Ovary (tissue), 7 donors: ENCODE measurements at regions not wholly inside any gene's neighbourhood (a gene's known extent, or its start where the extent isn't known, plus 50 kb on each side); places are given as distances from the start of the nearest gene placed in this dataset.

Source experiments
- DNase-seq, 5 donors: peaks; one replicate each; pipeline ENCODE4 v3.0.0-alpha.2; 2019 to 2020
- H3K27ac ChIP-seq, 2 donors: fragments of 200-600 bp; one replicate each; pipeline versions ENCODE4 v1.5.1 to v1.8.0; 2019 to 2022
- H3K27me3 ChIP-seq: fragments of 200-600 bp; one replicate; pipeline ENCODE4 v1.8.0; 2022
- H3K36me3 ChIP-seq: fragments of 200-600 bp; sonication (generic); one replicate; pipeline ENCODE4 v1.5.1; 2019
- H3K4me1 ChIP-seq: one replicate; pipeline ENCODE4 v1.8.1; 2013; ENCODE audit warnings: mild to moderate bottlenecking, moderate library complexity; ENCODE audit not compliant: insufficient read depth
- H3K4me3 ChIP-seq: fragments of 200-600 bp; sonication (generic); one replicate; pipeline ENCODE4 v1.5.1; 2017
- H3K9me3 ChIP-seq, 2 donors: fragments of 200-600 bp in 1 of 2; sonication (generic) in 1 of 2; one replicate each; pipeline versions ENCODE4 v1.5.1 to v1.8.1; 2013 to 2019; ENCODE audit warnings: mild to moderate bottlenecking in 1 of 2, moderate library complexity in 1 of 2
- CTCF ChIP-seq, 3 donors: fragments of 450-650 bp in 2 of 3; fragments of 200-600 bp in 1 of 3; IDR thresholded peaks; one replicate each; pipeline versions ENCODE4 v1.5.1 to v1.8.0; 2016 to 2022; ENCODE audit warnings: antibody characterized with exemption in 3 of 3, mild to moderate bottlenecking in 1 of 3
- EP300 ChIP-seq: sonication (generic); formaldehyde crosslinking; IDR thresholded peaks from one replicate; pipeline ENCODE4 v1.6.1; 2017; ENCODE audit warnings: antibody characterized with exemption
- POLR2A ChIP-seq: fragments of 450-650 bp; IDR thresholded peaks from one replicate; pipeline ENCODE4 v1.6.1; 2017; ENCODE audit warnings: antibody characterized with exemption, mild to moderate bottlenecking, moderate library complexity
- WGBS, 3 donors: extraction: QIAGEN DNeasy Blood & Tissue Kit in 1 of 3; methylation state at CpG; one replicate each; pipeline versions ENCODE4 v1.1.5 to v1.1.7; 2013 to 2017; 5-methylcytosine and 5-hydroxymethylcytosine counted together
- intact Hi-C, 4 donors: fragments of 100-400 bp; cut with DNase I; formaldehyde crosslinking; loops; one replicate each; pipeline versions ENCODE4 v1.11.0 to v1.15.1; 2022 to 2023
- donor health status: DM: no; HTN: no; CAD: no; lungs with moderate emphysema.
- donor health status: DM: no; HTN: no; CAD: no.
- donor health status: Bipolar disorder and iron deficiency.
- donor health status: DM: no; HTN: no; CAD: no.
- donor health status: DM: yes; HTN: yes; CAD: no.

GRCh38 chr4:96874657-96875056 lies 1034.8 kb downstream of the PDHA2 start:
- Histone ChIP-seq H3K27ac (no peak overlapping the region), H3K4me3 (no peak overlapping the region)
- 82 to 91% (median 89%) methylated on average over 1 of the region's 1 CpG for WGBS, 3 donors

GRCh38 chr4:96879527-96879926 lies 1039.6 kb downstream of the PDHA2 start:
- WGBS, 3 donors: 56 to 57% (median 56%) methylated on average over 2 of the region's 2 CpGs
- no peaks in the 10 kb centered on the region for H3K27me3 ChIP-seq
- H3K4me1 ChIP-seq: no peaks in the 10 kb centered on the region
- H3K9me3 ChIP-seq: peaks cover 0 to 4% of the 10 kb centered on the region in 2 donors
- no peaks in the 10 kb centered on the region for H3K36me3 ChIP-seq
- intact Hi-C loops: no loop called here
- H3K27ac ChIP-seq: no peak overlapping the region
- TF ChIP-seq EP300 (no peak), CTCF (IDR thresholded peaks at IDR 0.05) (no peak), POLR2A (no peak)
- DNase-seq: no peak
- H3K4me3 ChIP-seq: no peak overlapping the region

More at GRCh38 chr4:96874657-96875056, 1034.8 kb downstream of the PDHA2 start:
- Histone ChIP-seq H3K36me3 (no peaks in the 10 kb centered on the region), H3K9me3 (peaks cover 0 to 4% of the 10 kb centered on the region in 2 donors), H3K27me3 (no peaks in the 10 kb centered on the region), H3K4me1 (no peaks in the 10 kb centered on the region)
- no peak for DNase-seq
- intact Hi-C loops: no loop called here
- no peak for TF ChIP-seq CTCF (IDR thresholded peaks at IDR 0.05)
- TF ChIP-seq EP300: no peak
- no peak for TF ChIP-seq POLR2A

- Histone ChIP-seq H3K9me3 (no peaks in the 10 kb centered on the region), H3K36me3 (no peaks in the 10 kb centered on the region), H3K27ac (no peak overlapping the region), H3K27me3 (no peaks in the 10 kb centered on the region), H3K4me1 (no peaks in the 10 kb centered on the region), H3K4me3 (no peak overlapping the region)
- 74 to 81% (median 78%) methylated on average over 3 of the region's 3 CpGs for WGBS, 3 donors
- intact Hi-C loops: no loop called here
- no peak for DNase-seq
- TF ChIP-seq EP300 (no peak), CTCF (IDR thresholded peaks at IDR 0.05) (no peak), POLR2A (no peak)
These were observed 1048.0 kb downstream of the PDHA2 start for GRCh38 chr4:96887857-96888256.

GRCh38 chr4:96894621-96895020 lies 1054.7 kb downstream of the PDHA2 start:
- no peak for DNase-seq
- intact Hi-C loops: no loop called here
- Histone ChIP-seq H3K36me3 (no peaks in the 10 kb centered on the region), H3K9me3 (no peaks in the 10 kb centered on the region), H3K4me3 (no peak overlapping the region), H3K27me3 (no peaks in the 10 kb centered on the region), H3K4me1 (no peaks in the 10 kb centered on the region), H3K27ac (no peak overlapping the region)
- 34 to 42% (median 41%) methylated on average over 2 of the region's 2 CpGs for WGBS, 3 donors
- TF ChIP-seq POLR2A (no peak), CTCF (IDR thresholded peaks at IDR 0.05) (no peak), EP300 (no peak)

GRCh38 chr4:96895826-96896225 lies 1055.9 kb downstream of the PDHA2 start:
- intact Hi-C loops: no loop called here
- 90 to 97% (median 96%) methylated on average over 1 of the region's 1 CpG for WGBS, 3 donors
- DNase-seq: no peak
- Histone ChIP-seq H3K4me1 (no peaks in the 10 kb centered on the region), H3K9me3 (no peaks in the 10 kb centered on the region), H3K4me3 (no peak overlapping the region), H3K27me3 (no peaks in the 10 kb centered on the region), H3K36me3 (no peaks in the 10 kb centered on the region), H3K27ac (no peak overlapping the region)
- TF ChIP-seq EP300 (no peak), CTCF (IDR thresholded peaks at IDR 0.05) (no peak), POLR2A (no peak)
